ENCODE measurements at regions not wholly inside any gene's neighbourhood (a gene's known extent, or its start where the extent isn't known, plus 50 kb on each side); places are given as distances from the start of the nearest gene placed in this dataset.

- DNase-seq (ENCODE audit: low read depth in 1 of 2, low spot score in 1 of 2) = no peak
Observed at GRCh38 chr4:104890598-104891275, 255.9 kb upstream of the TET2 start.

- no peak for DNase-seq (ENCODE audit: low read depth in 1 of 2, low spot score in 1 of 2)
Observed at GRCh38 chr4:104896660-104897645, 249.7 kb upstream of the TET2 start.

GRCh38 chr4:104899863-104900262 lies 246.8 kb upstream of the TET2 start:
- no peak for DNase-seq (ENCODE audit: low read depth in 1 of 2, low spot score in 1 of 2)

GRCh38 chr4:104901438-104901837 lies 245.2 kb upstream of the TET2 start:
- no peak for DNase-seq (ENCODE audit: low read depth in 1 of 2, low spot score in 1 of 2)

- DNase-seq (ENCODE audit: low read depth in 1 of 2, low spot score in 1 of 2) = no peak
Observed at GRCh38 chr4:104901961-104902605, 244.6 kb upstream of the TET2 start.

- no peak for DNase-seq (ENCODE audit: low read depth in 1 of 2, low spot score in 1 of 2)
Observed at GRCh38 chr4:104905065-104905464, 241.6 kb upstream of the TET2 start.

- no peak for DNase-seq (ENCODE audit: low read depth in 1 of 2, low spot score in 1 of 2)
Observed at GRCh38 chr4:104905546-104905945, 241.1 kb upstream of the TET2 start.

GRCh38 chr4:104906276-104906675 lies 240.4 kb upstream of the TET2 start:
- no peak for DNase-seq (ENCODE audit: low read depth in 1 of 2, low spot score in 1 of 2)

- no peak for DNase-seq (ENCODE audit: low read depth in 1 of 2, low spot score in 1 of 2)
Observed at GRCh38 chr4:104907074-104907649, 239.5 kb upstream of the TET2 start.

GRCh38 chr4:104907991-104908390 lies 238.7 kb upstream of the TET2 start:
- no peak for DNase-seq (ENCODE audit: low read depth in 1 of 2, low spot score in 1 of 2)

- DNase-seq (ENCODE audit: low read depth in 1 of 2, low spot score in 1 of 2) = no peak
Observed at GRCh38 chr4:104909376-104909775, 237.3 kb upstream of the TET2 start.

GRCh38 chr4:104912518-104912917 lies 234.2 kb upstream of the TET2 start:
- no peak for DNase-seq (ENCODE audit: low read depth in 1 of 2, low spot score in 1 of 2)

GRCh38 chr4:104915373-104915772 lies 231.3 kb upstream of the TET2 start:
- no peak for DNase-seq (ENCODE audit: low read depth in 1 of 2, low spot score in 1 of 2)

GRCh38 chr4:104915864-104916263 lies 230.8 kb upstream of the TET2 start:
- DNase-seq (ENCODE audit: low read depth in 1 of 2, low spot score in 1 of 2) = no peak

GRCh38 chr4:104919406-104919805 lies 227.3 kb upstream of the TET2 start:
- no peak for DNase-seq (ENCODE audit: low read depth in 1 of 2, low spot score in 1 of 2)

- DNase-seq (ENCODE audit: low read depth in 1 of 2, low spot score in 1 of 2) = no peak
Observed at GRCh38 chr4:104930298-104930697, 216.4 kb upstream of the TET2 start.

- DNase-seq (ENCODE audit: low read depth in 1 of 2, low spot score in 1 of 2) = peak in 1 of 2 donors; percentile 8
Observed at GRCh38 chr4:104930745-104931736, 215.6 kb upstream of the TET2 start.

GRCh38 chr4:104938624-104939023 lies 208.1 kb upstream of the TET2 start:
- DNase-seq (ENCODE audit: low read depth in 1 of 2, low spot score in 1 of 2) = no peak

- no peak for DNase-seq (ENCODE audit: low read depth in 1 of 2, low spot score in 1 of 2)
Observed at GRCh38 chr4:104940927-104941326, 205.7 kb upstream of the TET2 start.

GRCh38 chr4:104941661-104942062 lies 205.0 kb upstream of the TET2 start:
- DNase-seq (ENCODE audit: low read depth in 1 of 2, low spot score in 1 of 2) = no peak

All from activated CD4-positive, alpha-beta T cell treated with anti-CD3 and anti-CD28 coated beads, Interleukin-2, amount 50 U/mL, for 24 hours (primary cell).